Activated CD4-positive, alpha-beta T cell treated with anti-CD3 and anti-CD28 coated beads, Interleukin-2, amount 10 ng/mL, durations not matched to agents 24 days and 14 days (primary cell): ENCODE measurements at regions not wholly inside any gene's neighbourhood (a gene's known extent, or its start where the extent isn't known, plus 50 kb on each side); places are given as distances from the start of the nearest gene placed in this dataset.
"Not testable (repeated sequence)": the region's sequence is repeated elsewhere in the genome, so short reads cannot be mapped to it uniquely, and the experiment has no call there.

Experiments used
- DNase-seq: peaks from one replicate; pipeline ENCODE4 v3.0.0; 2022
- H3K27ac Mint-ChIP-seq: one replicate; pipeline ENCODE4 v1.8.0; 2022; ENCODE audit warnings: mild to moderate bottlenecking, mixed read lengths
- H3K27me3 Mint-ChIP-seq: one replicate; pipeline ENCODE4 v1.8.0; 2022; ENCODE audit warnings: mixed read lengths
- H3K36me3 Mint-ChIP-seq: one replicate; pipeline ENCODE4 v1.8.0; 2022; ENCODE audit warnings: low read depth, mild to moderate bottlenecking, mixed read lengths
- H3K4me1 Mint-ChIP-seq: one replicate; pipeline ENCODE4 v1.8.0; 2021; ENCODE audit warnings: mixed read lengths
- H3K4me3 Mint-ChIP-seq: one replicate; pipeline ENCODE4 v1.8.0; 2022; ENCODE audit warnings: mild to moderate bottlenecking, moderate library complexity, mixed read lengths
- H3K9me3 Mint-ChIP-seq: one replicate; pipeline ENCODE4 v1.8.0; 2021; ENCODE audit warnings: mixed read lengths
- intact Hi-C: fragments of 100-400 bp; cut with micrococcal nuclease; formaldehyde crosslinking; loops from one replicate; pipeline ENCODE4 v1.15.1; 2023

- intact Hi-C loops: no loop called here
- no peaks in the 10 kb centered on the region for H3K4me1 Mint-ChIP-seq
- no peaks in the 10 kb centered on the region for H3K36me3 Mint-ChIP-seq
- peaks cover 9% of the 10 kb centered on the region for H3K9me3 Mint-ChIP-seq
- peaks cover 3% of the 10 kb centered on the region for H3K27me3 Mint-ChIP-seq
- no peak overlapping the region for H3K4me3 Mint-ChIP-seq
- DNase-seq: no peak
- H3K27ac Mint-ChIP-seq: no peak overlapping the region
Measured at GRCh38 chr1:232136136-232136535, 493.8 kb downstream of the SIPA1L2 start.

- intact Hi-C loops: no loop called here
- H3K4me3 Mint-ChIP-seq: no peak overlapping the region
- H3K27ac Mint-ChIP-seq: no peak overlapping the region
- H3K27me3 Mint-ChIP-seq: peaks cover 3% of the 10 kb centered on the region
- peaks cover 10% of the 10 kb centered on the region for H3K9me3 Mint-ChIP-seq
- no peaks in the 10 kb centered on the region for H3K4me1 Mint-ChIP-seq
- DNase-seq: no peak
- H3K36me3 Mint-ChIP-seq: no peaks in the 10 kb centered on the region
Measured at GRCh38 chr1:232134365-232134764, 495.6 kb downstream of the SIPA1L2 start.

- Mint-ChIP-seq H3K27me3 (peaks cover 14% of the 10 kb centered on the region), H3K9me3 (peaks cover 18% of the 10 kb centered on the region), H3K4me1 (no peaks in the 10 kb centered on the region), H3K36me3 (no peaks in the 10 kb centered on the region), H3K4me3 (no peak overlapping the region), H3K27ac (no peak overlapping the region)
- no peak for DNase-seq
- intact Hi-C loops: no loop called here
Measured at GRCh38 chr1:232132572-232132971, 497.4 kb downstream of the SIPA1L2 start.

- Mint-ChIP-seq H3K27me3 (peaks cover 17% of the 10 kb centered on the region), H3K4me1 (no peaks in the 10 kb centered on the region), H3K36me3 (no peaks in the 10 kb centered on the region), H3K9me3 (peaks cover 18% of the 10 kb centered on the region), H3K27ac (no peak overlapping the region), H3K4me3 (no peak overlapping the region)
- no peak for DNase-seq
- intact Hi-C loops: no loop called here
Measured at GRCh38 chr1:232131715-232132391, 498.1 kb downstream of the SIPA1L2 start.

- no peak overlapping the region for H3K27ac Mint-ChIP-seq
- no peaks in the 10 kb centered on the region for H3K36me3 Mint-ChIP-seq
- H3K4me1 Mint-ChIP-seq: no peaks in the 10 kb centered on the region
- H3K27me3 Mint-ChIP-seq: peaks cover 20% of the 10 kb centered on the region
- intact Hi-C loops: no loop called here
- H3K9me3 Mint-ChIP-seq: peaks cover 16% of the 10 kb centered on the region
- H3K4me3 Mint-ChIP-seq: no peak overlapping the region
- DNase-seq: no peak
Measured at GRCh38 chr1:232130815-232131480, 499.0 kb downstream of the SIPA1L2 start.

GRCh38 chr1:232127190-232127589, 500.6 kb downstream of the DISC1 start:
- Mint-ChIP-seq H3K27ac (no peak overlapping the region), H3K36me3 (no peaks in the 10 kb centered on the region), H3K4me1 (peaks cover 5% of the 10 kb centered on the region), H3K4me3 (no peak overlapping the region), H3K9me3 (peaks cover 15% of the 10 kb centered on the region), H3K27me3 (peaks cover 22% of the 10 kb centered on the region)
- DNase-seq: no peak
- intact Hi-C loops: loop anchor here (1.0 kb wide), 1 partner anchor 43 kb away; no protein-coding TSS in a partner anchor

GRCh38 chr1:232123775-232124659, 497.4 kb downstream of the DISC1 start:
- Mint-ChIP-seq H3K9me3 (peaks cover 5% of the 10 kb centered on the region), H3K4me3 (no peak overlapping the region), H3K36me3 (no peaks in the 10 kb centered on the region), H3K4me1 (peaks cover 5% of the 10 kb centered on the region), H3K27me3 (peaks cover 20% of the 10 kb centered on the region), H3K27ac (no peak overlapping the region)
- DNase-seq: no peak
- intact Hi-C loops: no loop called here

- H3K4me1 Mint-ChIP-seq, DNase-seq, intact Hi-C loops, H3K4me3 Mint-ChIP-seq, H3K9me3 Mint-ChIP-seq, H3K36me3 Mint-ChIP-seq, H3K27me3 Mint-ChIP-seq, H3K27ac Mint-ChIP-seq: not testable (repeated sequence)
Measured at GRCh38 chr1:232117903-232118302, 491.3 kb downstream of the DISC1 start.

- Mint-ChIP-seq H3K9me3 (no peaks in the 10 kb centered on the region), H3K27ac (no peak overlapping the region), H3K4me3 (no peak overlapping the region), H3K27me3 (peaks cover 17% of the 10 kb centered on the region), H3K4me1 (no peaks in the 10 kb centered on the region), H3K36me3 (no peaks in the 10 kb centered on the region)
- DNase-seq: no peak
- intact Hi-C loops: no loop called here
Measured at GRCh38 chr1:232114985-232115384, 488.4 kb downstream of the DISC1 start.

GRCh38 chr1:232112076-232112475, 485.5 kb downstream of the DISC1 start:
- intact Hi-C loops: no loop called here
- Mint-ChIP-seq H3K4me3 (no peak overlapping the region), H3K4me1 (no peaks in the 10 kb centered on the region), H3K36me3 (no peaks in the 10 kb centered on the region), H3K27ac (no peak overlapping the region), H3K9me3 (no peaks in the 10 kb centered on the region), H3K27me3 (peaks cover 23% of the 10 kb centered on the region)
- DNase-seq: no peak

GRCh38 chr1:232111611-232112010, 485.0 kb downstream of the DISC1 start:
- intact Hi-C loops: no loop called here
- DNase-seq: no peak
- no peaks in the 10 kb centered on the region for H3K36me3 Mint-ChIP-seq
- H3K4me1 Mint-ChIP-seq: no peaks in the 10 kb centered on the region
- no peaks in the 10 kb centered on the region for H3K9me3 Mint-ChIP-seq
- no peak overlapping the region for H3K27ac Mint-ChIP-seq
- no peak overlapping the region for H3K4me3 Mint-ChIP-seq
- peaks cover 23% of the 10 kb centered on the region for H3K27me3 Mint-ChIP-seq

GRCh38 chr1:232110281-232111090, 483.9 kb downstream of the DISC1 start:
- H3K36me3 Mint-ChIP-seq: no peaks in the 10 kb centered on the region
- peaks cover 23% of the 10 kb centered on the region for H3K27me3 Mint-ChIP-seq
- intact Hi-C loops: no loop called here
- no peak overlapping the region for H3K4me3 Mint-ChIP-seq
- DNase-seq: no peak
- no peaks in the 10 kb centered on the region for H3K9me3 Mint-ChIP-seq
- H3K27ac Mint-ChIP-seq: no peak overlapping the region
- no peaks in the 10 kb centered on the region for H3K4me1 Mint-ChIP-seq

GRCh38 chr1:232109391-232109790, 482.8 kb downstream of the DISC1 start:
- no peak for DNase-seq
- intact Hi-C loops: no loop called here
- H3K27ac Mint-ChIP-seq: no peak overlapping the region
- H3K27me3 Mint-ChIP-seq: peaks cover 24% of the 10 kb centered on the region
- H3K4me1 Mint-ChIP-seq: no peaks in the 10 kb centered on the region
- no peaks in the 10 kb centered on the region for H3K9me3 Mint-ChIP-seq
- no peaks in the 10 kb centered on the region for H3K36me3 Mint-ChIP-seq
- H3K4me3 Mint-ChIP-seq: no peak overlapping the region
